Dendritic cell treated with granulocyte-macrophage colony-stimulating factor and Interleukin-4, amounts not matched to agents 40 ng/mL and 50 ng/mL, for 4 days (primary cell): ENCODE measurements at regions not wholly inside any gene's neighbourhood (a gene's known extent, or its start where the extent isn't known, plus 50 kb on each side); places are given as distances from the start of the nearest gene placed in this dataset.
"Not testable (repeated sequence)": the region's sequence is repeated elsewhere in the genome, so short reads cannot be mapped to it uniquely, and the experiment has no call there.

Source experiments
- H3K27ac Mint-ChIP-seq: one replicate; pipeline ENCODE4 v1.8.0; 2022; ENCODE audit warnings: mild to moderate bottlenecking, mixed read lengths
- H3K27me3 Mint-ChIP-seq: one replicate; pipeline ENCODE4 v1.8.0; 2022; ENCODE audit warnings: mild to moderate bottlenecking, mixed read lengths
- H3K36me3 Mint-ChIP-seq: one replicate; pipeline ENCODE4 v1.8.0; 2022; ENCODE audit warnings: low read depth, mixed read lengths
- H3K4me1 Mint-ChIP-seq: one replicate; pipeline ENCODE4 v1.8.0; 2022; ENCODE audit warnings: low read depth, mixed read lengths
- H3K4me3 Mint-ChIP-seq: one replicate; pipeline ENCODE4 v1.8.0; 2022; ENCODE audit warnings: mild to moderate bottlenecking, moderate library complexity, mixed read lengths
- H3K9me3 Mint-ChIP-seq: one replicate; pipeline ENCODE4 v1.8.0; 2022; ENCODE audit warnings: mixed read lengths
- intact Hi-C: fragments of 100-400 bp; cut with micrococcal nuclease; formaldehyde crosslinking; loops from one replicate; pipeline ENCODE4 v1.15.0; 2022

- peaks cover 100% of the 10 kb centered on the region for H3K9me3 Mint-ChIP-seq
- no peak overlapping the region for H3K4me3 Mint-ChIP-seq
- no peaks in the 10 kb centered on the region for H3K27me3 Mint-ChIP-seq
- H3K27ac Mint-ChIP-seq, result no peak overlapping the region
- no peaks in the 10 kb centered on the region for H3K4me1 Mint-ChIP-seq
- intact Hi-C loops, result no loop called here
- no peaks in the 10 kb centered on the region for H3K36me3 Mint-ChIP-seq
Observed at GRCh38 chr12:34303091-34303870, 281.0 kb downstream of the ALG10 start.

GRCh38 chr12:34304001-34304400 lies 281.7 kb downstream of the ALG10 start:
- peaks cover 100% of the 10 kb centered on the region for H3K9me3 Mint-ChIP-seq
- H3K4me3 Mint-ChIP-seq, result no peak overlapping the region
- H3K27ac Mint-ChIP-seq, result no peak overlapping the region
- H3K27me3 Mint-ChIP-seq, result no peaks in the 10 kb centered on the region
- intact Hi-C loops, result no loop called here
- H3K36me3 Mint-ChIP-seq, result no peaks in the 10 kb centered on the region
- H3K4me1 Mint-ChIP-seq, result no peaks in the 10 kb centered on the region

- Mint-ChIP-seq H3K27me3 (no peaks in the 10 kb centered on the region), H3K4me3 (no peak overlapping the region), H3K9me3 (peaks cover 100% of the 10 kb centered on the region), H3K27ac (no peak overlapping the region), H3K4me1 (no peaks in the 10 kb centered on the region), H3K36me3 (no peaks in the 10 kb centered on the region)
- intact Hi-C loops, result no loop called here
Observed at GRCh38 chr12:34304546-34304945, 282.2 kb downstream of the ALG10 start.

- no peaks in the 10 kb centered on the region for H3K4me1 Mint-ChIP-seq
- no peaks in the 10 kb centered on the region for H3K27me3 Mint-ChIP-seq
- H3K36me3 Mint-ChIP-seq, result no peaks in the 10 kb centered on the region
- H3K4me3 Mint-ChIP-seq, result no peak overlapping the region
- H3K27ac Mint-ChIP-seq, result no peak overlapping the region
- peaks cover 100% of the 10 kb centered on the region for H3K9me3 Mint-ChIP-seq
- intact Hi-C loops, result no loop called here
Observed at GRCh38 chr12:34305176-34305575, 282.9 kb downstream of the ALG10 start.

GRCh38 chr12:34306133-34306830 lies 284.0 kb downstream of the ALG10 start:
- peaks cover 100% of the 10 kb centered on the region for H3K9me3 Mint-ChIP-seq
- no peak overlapping the region for H3K27ac Mint-ChIP-seq
- intact Hi-C loops, result no loop called here
- H3K27me3 Mint-ChIP-seq, result no peaks in the 10 kb centered on the region
- no peaks in the 10 kb centered on the region for H3K4me1 Mint-ChIP-seq
- no peaks in the 10 kb centered on the region for H3K36me3 Mint-ChIP-seq
- H3K4me3 Mint-ChIP-seq, result no peak overlapping the region

- H3K36me3 Mint-ChIP-seq, H3K4me3 Mint-ChIP-seq: not testable (repeated sequence)
Observed at GRCh38 chr12:34309806-34310804, 287.8 kb downstream of the ALG10 start.

GRCh38 chr12:34311337-34311736 lies 289.0 kb downstream of the ALG10 start:
- Mint-ChIP-seq H3K36me3 (no peaks in the 10 kb centered on the region), H3K4me1 (no peaks in the 10 kb centered on the region), H3K27me3 (no peaks in the 10 kb centered on the region), H3K4me3 (no peak overlapping the region), H3K27ac (no peak overlapping the region), H3K9me3 (peaks cover 100% of the 10 kb centered on the region)
- intact Hi-C loops, result no loop called here

More at GRCh38 chr12:34309806-34310804, 287.8 kb downstream of the ALG10 start:
- H3K27me3 Mint-ChIP-seq, H3K4me1 Mint-ChIP-seq, intact Hi-C loops, H3K27ac Mint-ChIP-seq: not testable (repeated sequence)
- peaks cover 100% of the 10 kb centered on the region for H3K9me3 Mint-ChIP-seq

GRCh38 chr12:34327671-34328070 lies 305.4 kb downstream of the ALG10 start:
- H3K9me3 Mint-ChIP-seq, result peaks cover 100% of the 10 kb centered on the region
- H3K27me3 Mint-ChIP-seq, result no peaks in the 10 kb centered on the region
- H3K27ac Mint-ChIP-seq, result no peak overlapping the region
- no peak overlapping the region for H3K4me3 Mint-ChIP-seq
- intact Hi-C loops, result no loop called here
- H3K4me1 Mint-ChIP-seq, result no peaks in the 10 kb centered on the region
- no peaks in the 10 kb centered on the region for H3K36me3 Mint-ChIP-seq

- H3K27ac Mint-ChIP-seq, result no peak overlapping the region
- peaks cover 100% of the 10 kb centered on the region for H3K9me3 Mint-ChIP-seq
- no peaks in the 10 kb centered on the region for H3K36me3 Mint-ChIP-seq
- H3K4me1 Mint-ChIP-seq, result no peaks in the 10 kb centered on the region
- no peak overlapping the region for H3K4me3 Mint-ChIP-seq
- intact Hi-C loops, result no loop called here
- H3K27me3 Mint-ChIP-seq, result no peaks in the 10 kb centered on the region
Observed at GRCh38 chr12:34333337-34333736, 311.0 kb downstream of the ALG10 start.

- H3K27me3 Mint-ChIP-seq, result no peaks in the 10 kb centered on the region
- intact Hi-C loops, result no loop called here
- no peak overlapping the region for H3K4me3 Mint-ChIP-seq
- no peak overlapping the region for H3K27ac Mint-ChIP-seq
- peaks cover 100% of the 10 kb centered on the region for H3K9me3 Mint-ChIP-seq
- H3K4me1 Mint-ChIP-seq, result no peaks in the 10 kb centered on the region
- no peaks in the 10 kb centered on the region for H3K36me3 Mint-ChIP-seq
Observed at GRCh38 chr12:34334538-34334937, 312.2 kb downstream of the ALG10 start.

GRCh38 chr12:34334953-34335743 lies 312.9 kb downstream of the ALG10 start:
- intact Hi-C loops, result no loop called here
- H3K27me3 Mint-ChIP-seq, result no peaks in the 10 kb centered on the region
- no peak overlapping the region for H3K27ac Mint-ChIP-seq
- peaks cover under 1% of the 10 kb centered on the region for H3K36me3 Mint-ChIP-seq
- H3K4me3 Mint-ChIP-seq, result no peak overlapping the region
- H3K9me3 Mint-ChIP-seq, result peaks cover 100% of the 10 kb centered on the region
- H3K4me1 Mint-ChIP-seq, result no peaks in the 10 kb centered on the region

GRCh38 chr12:34335819-34336262 lies 313.5 kb downstream of the ALG10 start:
- Mint-ChIP-seq H3K4me1 (no peaks in the 10 kb centered on the region), H3K27me3 (no peaks in the 10 kb centered on the region), H3K27ac (no peak overlapping the region), H3K36me3 (peaks cover 8% of the 10 kb centered on the region), H3K4me3 (no peak overlapping the region), H3K9me3 (peaks cover 100% of the 10 kb centered on the region)
- intact Hi-C loops, result no loop called here
